Vagina (tissue), 2 donors: ENCODE measurements at regions not wholly inside any gene's neighbourhood (a gene's known extent, or its start where the extent isn't known, plus 50 kb on each side); places are given as distances from the start of the nearest gene placed in this dataset.

Source experiments
- CTCF ChIP-seq, 3 experiments: fragments of 450-650 bp in 2 of 3; fragments of 200-600 bp in 1 of 3; sonication (generic) in 1 of 3; IDR thresholded peaks; one replicate each; pipeline ENCODE4 v1.5.1; 2017 to 2019; ENCODE audit warnings: antibody characterized with exemption in 3 of 3, mild to moderate bottlenecking in 2 of 3, moderate library complexity in 2 of 3
- POLR2A ChIP-seq, 2 donors: fragments of 450-650 bp; IDR thresholded peaks; one replicate each; pipeline ENCODE4 v1.6.1; 2017; ENCODE audit warnings: antibody characterized with exemption in 2 of 2, mild to moderate bottlenecking in 2 of 2, moderate library complexity in 2 of 2

- no peak for TF ChIP-seq CTCF (IDR thresholded peaks at IDR 0.05)
- no peak for TF ChIP-seq POLR2A (IDR thresholded peaks at IDR 0.05)
These were observed 66.3 kb upstream of the COMTD1 start for GRCh38 chr10:75302029-75302428.
